HG03571 (cell line): ENCODE measurements at regions not wholly inside any gene's neighbourhood (a gene's known extent, or its start where the extent isn't known, plus 50 kb on each side); places are given as distances from the start of the nearest gene placed in this dataset.

Source experiments
- ATAC-seq: cut with Tn5 transposase; IDR thresholded peaks from one replicate; pipeline ENCODE4 v1.9.1; 2021; ENCODE audit not compliant: unreplicated experiment

DNA sequence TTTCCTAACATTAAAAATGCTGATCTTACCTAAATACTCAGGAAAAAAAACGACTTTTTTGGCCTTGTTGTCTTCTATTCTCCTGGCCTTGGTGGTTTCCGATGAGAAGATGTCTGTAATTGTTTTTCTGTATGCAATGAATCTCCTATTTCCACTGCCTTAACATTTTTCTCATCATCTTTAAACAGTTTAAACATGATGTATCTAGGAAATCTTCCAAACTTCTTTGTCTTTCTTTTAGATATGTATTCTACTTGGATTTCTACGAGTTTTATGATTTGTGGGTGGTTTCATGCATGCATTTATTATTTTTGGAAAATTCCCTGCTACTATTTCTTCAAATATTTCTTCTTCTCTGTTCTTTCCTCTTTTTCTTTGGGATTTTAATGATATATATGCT lies 288.6 kb upstream of the GYPC start:
- no peak for ATAC-seq

DNA sequence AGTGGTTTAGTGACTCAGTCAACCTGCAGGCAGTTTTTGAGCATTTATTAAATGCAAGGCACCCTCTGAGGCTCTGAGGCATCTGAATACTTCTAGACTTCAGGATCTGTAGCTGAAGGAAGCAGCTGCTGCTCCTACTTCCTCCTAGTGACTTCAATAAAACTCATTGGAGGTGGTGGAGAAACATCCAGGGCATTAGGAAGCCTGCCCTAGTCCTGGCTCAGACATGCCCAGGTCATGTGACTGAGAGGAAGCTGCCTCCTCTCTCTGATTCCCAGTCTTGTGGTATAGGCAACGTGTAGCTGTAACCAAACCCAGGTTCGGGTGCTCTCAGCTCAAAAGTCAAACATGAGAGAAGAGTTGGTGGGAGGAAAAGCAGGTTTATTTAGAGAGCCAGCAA lies 287.2 kb upstream of the GYPC start:
- no peak for ATAC-seq

DNA sequence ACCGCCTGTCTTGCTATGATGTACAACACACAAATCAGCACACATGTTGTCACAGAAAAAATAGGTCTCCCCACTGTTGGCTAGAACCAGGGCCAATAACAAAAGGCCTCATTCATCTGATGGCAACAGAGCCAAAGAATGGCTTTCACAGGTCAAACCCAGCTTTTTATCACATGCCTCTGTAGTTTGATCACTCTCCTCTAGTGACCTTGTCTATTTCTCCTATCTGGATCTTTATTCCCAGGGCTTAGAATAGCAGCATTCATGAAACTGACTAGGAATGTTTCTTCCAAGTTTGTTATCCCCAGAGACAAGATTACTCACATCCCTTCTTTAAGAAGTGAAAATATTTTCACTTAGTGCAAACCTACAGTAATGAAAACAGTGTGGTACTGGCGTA lies 285.8 kb upstream of the GYPC start:
- ATAC-seq: no peak

DNA sequence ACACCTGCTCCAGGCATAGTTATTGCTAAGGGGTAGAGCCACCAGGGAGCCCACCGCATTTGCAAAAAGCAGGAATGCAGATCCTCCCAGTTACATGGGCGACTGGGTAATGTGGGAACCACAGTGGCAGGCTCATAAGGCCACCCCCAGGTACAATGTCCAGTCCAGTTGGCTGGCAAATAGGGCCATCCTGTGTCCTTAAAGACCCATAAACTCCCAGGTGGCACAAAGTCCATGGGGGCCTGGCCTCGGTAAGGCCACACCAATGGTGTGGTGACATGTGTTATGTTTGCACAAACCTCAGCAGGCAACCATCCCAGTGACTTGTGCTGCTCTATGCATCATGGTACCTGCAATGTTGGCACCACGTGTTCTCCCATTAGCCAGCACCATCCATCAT lies 283.6 kb upstream of the GYPC start:
- no peak for ATAC-seq

DNA sequence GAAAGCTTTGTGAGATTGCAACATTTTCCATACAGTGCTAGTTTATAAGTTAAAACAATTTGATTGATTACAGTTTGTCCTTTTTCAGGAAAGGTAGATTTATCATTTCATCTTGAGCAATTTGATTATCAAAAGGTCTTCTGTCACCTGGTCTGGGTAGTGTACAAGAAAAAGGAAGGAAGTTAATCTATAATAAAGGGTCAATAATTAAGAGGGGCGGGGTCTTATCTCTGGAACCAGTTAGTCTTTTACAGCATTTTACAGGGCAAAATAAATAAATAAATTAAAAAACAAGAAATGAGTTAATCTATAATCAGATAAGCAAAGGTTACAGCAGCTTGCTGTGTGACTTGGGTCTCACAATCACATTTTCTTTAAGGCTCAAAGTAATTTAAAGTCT lies 277.8 kb upstream of the GYPC start:
- ATAC-seq: no peak

DNA sequence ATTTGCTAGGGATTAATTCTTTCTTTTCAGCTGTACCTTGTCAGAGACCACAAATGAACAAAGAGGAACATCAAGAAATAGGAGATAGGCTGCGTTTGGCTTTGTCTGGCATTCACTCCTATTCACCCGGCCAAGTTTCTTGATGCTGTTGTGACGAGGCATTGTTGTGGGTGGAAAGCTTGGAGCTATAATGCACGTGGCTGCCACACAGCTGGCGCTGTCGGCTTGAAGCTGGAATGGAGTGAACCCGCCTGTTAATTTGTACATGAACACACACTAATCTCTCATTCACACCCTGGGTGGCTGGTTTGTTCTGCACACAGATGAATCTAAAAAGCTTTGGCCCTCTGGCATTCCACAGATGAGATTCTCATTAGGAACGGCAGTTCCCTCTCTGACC lies 274.9 kb upstream of the GYPC start:
- ATAC-seq: no peak

DNA sequence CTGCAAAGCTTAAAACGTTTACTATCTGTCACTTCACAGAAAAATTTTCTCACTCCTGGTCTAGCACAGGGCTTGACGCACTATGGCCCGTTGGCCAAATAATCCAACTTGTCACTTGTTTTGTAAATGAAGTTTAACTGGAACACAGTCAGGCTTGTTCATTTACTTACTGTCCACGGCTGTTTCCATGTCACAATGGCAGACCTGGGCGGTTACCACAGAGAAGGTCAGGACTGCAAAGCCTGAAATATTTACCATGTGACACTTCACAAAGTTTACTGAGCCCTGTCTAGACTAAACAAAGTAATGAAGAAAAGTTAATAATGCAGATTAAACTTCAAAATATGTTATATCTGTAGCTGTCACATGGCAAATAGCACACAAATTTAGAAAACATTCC lies 273.0 kb upstream of the GYPC start:
- no peak for ATAC-seq

DNA sequence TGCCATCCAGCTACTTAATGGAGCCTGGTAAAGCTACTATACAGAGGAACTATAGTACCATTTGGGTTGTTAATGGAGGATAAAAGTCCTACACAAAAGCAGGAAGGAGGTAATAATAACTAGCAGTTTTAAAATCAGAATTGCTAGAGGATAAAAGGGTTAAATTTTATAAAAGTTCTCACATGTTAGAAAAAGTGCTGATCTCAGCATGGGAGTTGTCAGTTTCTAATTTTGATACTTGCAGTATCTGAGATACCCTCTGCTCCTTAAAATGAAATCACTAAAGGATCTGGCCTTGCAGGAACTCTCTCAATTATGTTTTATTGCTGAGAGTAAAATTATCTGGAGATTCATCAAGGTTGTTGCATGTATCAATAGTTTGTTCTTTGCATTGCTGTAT lies 272.2 kb upstream of the GYPC start:
- ATAC-seq: no peak

DNA sequence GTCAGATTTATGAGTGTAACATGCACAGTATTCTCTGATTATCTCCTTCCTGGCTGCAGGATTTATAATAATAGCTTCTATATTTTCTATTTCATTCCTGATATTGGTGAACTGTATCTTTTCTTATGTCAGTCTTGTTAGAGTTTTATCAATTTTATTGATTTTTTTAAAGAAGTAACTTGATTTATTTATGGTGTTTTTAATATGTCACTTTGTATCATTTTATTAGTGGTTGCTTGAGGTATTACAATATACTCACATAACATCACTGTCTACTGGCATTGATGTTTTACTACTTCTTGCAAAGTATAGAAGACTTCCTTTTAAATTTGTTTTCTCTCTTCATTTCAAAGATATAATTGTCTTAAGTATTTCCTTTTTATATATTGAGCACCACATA lies 270.5 kb upstream of the GYPC start:
- ATAC-seq: no peak

DNA sequence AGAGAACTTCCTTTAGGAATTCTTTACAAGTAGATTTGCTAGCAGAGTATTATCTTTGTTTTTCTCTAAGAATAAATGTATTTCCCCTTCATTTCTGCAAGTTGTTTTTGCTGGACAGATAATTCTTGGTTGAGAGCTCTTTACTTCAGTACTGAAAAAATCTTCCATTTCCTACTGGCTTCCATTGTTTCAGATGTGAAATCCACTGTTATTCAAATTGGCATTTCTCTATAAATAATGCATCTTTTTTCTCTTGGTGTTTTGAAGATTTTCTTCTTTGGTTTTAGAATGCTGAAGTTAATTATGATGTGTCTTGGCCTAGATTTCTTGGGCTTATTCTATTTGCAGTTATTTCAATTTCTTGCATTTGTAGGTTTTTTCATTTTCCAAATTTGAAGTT lies 270.0 kb upstream of the GYPC start:
- no peak for ATAC-seq

DNA sequence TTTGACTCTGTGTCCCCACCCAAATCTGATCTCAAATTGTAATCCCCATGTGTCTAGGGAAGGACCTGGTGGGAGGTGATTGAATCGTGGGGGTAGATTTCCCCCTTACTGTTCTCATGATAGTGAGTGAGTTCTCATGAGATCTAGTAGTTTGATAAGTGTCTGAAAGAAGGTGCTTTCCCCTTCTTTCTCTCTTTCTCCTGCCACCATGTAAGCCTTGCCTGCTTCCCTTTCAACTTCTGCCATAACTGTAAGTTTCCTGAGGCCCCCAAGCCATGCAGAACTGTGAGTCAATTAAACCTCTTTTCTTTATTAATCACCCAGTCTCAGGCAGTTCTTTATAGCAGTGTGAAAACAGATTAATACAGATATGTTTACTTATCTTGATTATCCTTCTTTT lies 266.5 kb upstream of the GYPC start:
- no peak for ATAC-seq

DNA sequence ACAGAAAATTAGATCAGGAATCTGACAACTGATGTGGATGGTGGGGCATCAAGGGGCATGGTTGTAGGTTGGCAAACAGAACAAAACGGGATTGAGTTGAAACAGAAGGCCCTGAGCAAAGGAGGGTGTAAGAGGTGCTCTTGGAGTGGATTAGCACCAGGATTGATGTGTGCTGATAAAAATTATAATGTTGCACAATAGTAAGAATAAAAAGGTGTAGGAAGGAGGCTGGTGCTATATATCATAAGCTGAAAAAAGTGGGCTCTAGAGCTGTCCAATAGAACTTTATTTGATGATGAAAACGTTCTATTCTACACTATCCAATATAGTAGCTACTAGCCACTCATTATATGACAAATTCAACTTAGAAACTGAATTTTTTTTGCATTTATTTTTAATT lies 263.1 kb upstream of the GYPC start:
- ATAC-seq: no peak

DNA sequence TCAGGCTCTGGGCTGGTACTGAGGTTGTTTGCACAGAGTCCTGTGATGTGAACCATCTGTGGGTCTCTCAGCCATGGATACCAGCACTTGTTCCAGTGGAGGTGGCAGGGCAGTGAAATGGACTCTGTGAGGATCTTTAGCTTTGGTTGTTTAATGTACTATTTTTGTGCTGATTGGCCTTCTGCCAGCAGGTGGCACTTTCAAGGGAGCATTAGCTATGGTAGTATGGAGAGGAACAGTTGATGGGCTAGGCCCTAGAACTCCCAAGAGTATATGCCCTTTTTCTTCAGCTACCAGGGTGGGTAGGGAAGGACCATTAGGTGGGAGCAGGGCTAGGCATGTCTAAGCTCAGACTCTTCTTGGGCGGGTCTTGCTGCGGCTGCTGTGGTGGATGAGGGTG lies 257.0 kb upstream of the GYPC start:
- ATAC-seq: no peak

DNA sequence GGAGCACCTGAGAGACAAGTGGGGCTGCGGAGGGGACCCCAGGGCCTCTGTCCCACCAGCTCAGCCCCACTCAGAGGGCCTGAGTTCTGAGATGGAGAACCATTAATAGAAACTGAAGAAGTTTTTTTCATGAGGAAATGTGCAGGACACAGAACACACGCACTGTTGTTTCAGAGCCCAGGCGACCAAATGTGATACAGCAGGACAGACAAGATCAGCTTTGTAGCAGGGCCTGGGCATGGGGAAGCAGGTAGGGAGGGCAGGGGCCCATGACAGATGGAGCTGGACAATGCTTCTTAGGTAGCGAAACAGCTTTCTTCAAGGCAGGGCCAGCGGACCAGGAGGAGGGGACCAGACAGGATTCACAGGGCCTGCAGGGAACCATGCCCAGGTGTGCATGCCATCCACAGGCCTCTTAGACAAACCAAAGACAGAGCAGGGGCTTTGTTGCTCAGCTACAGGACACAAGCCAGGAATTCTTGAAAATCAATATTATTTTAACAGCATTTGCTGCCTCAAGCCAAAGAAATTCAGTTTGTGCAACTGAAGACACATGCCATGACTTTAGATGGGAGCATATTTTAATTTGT lies 252.8 kb upstream of the GYPC start:
- no peak for ATAC-seq

DNA sequence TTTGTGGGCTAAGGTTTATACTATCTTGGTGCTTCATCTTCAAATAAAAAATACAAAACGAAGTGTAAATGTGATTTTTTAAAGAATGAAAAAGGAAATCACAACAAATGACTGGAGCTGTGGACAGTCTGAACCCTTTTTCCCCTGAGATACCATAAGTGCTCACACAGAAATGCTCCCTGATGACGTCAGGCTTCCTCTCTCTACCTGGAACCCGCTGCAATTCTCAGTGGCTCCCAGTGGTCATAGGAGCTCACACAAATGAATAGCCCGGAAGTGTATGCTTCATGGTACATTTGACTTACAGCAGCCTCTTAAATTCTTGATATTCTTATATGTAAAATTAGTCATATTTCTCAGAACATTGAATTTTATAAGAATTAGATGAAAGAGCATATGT lies 249.7 kb upstream of the GYPC start:
- no peak for ATAC-seq

DNA sequence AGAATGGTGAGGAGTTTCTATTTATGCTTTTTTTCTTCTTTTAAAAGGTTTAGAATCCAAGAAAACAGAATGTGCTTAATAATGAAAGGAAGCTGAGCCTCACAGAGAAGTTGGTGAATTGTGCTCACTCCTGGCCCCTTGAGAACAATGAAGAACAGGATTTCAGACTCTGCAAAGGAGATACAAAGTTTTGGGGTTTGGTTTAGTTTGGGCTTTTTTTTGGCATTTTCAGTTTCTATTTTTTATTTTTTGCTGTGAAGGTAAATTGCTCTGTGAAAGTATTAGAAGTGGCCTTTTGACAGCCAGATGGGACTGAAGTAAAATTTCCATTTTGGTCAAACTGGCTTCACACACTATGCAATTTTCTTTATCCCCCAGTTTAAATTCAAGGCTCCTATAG lies 247.3 kb upstream of the GYPC start:
- ATAC-seq: no peak

DNA sequence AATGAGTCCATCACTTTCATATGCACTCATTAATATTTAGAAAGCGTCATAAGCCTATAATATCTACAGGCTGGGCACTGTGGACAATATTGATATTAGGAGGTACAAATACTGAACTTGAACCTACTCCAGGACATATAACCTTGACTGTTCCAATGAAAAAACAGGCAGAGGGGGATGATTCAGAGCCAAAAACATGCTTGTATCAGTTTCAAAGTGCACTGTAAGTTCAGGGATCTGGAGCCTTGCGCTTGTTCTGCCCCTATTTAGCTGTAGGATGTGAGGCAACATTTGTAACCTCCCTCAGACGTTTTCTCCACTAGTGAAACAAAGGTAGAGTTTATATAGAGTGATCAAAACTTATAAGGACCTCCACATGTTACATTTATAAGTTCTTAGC lies 246.1 kb upstream of the GYPC start:
- no peak for ATAC-seq

DNA sequence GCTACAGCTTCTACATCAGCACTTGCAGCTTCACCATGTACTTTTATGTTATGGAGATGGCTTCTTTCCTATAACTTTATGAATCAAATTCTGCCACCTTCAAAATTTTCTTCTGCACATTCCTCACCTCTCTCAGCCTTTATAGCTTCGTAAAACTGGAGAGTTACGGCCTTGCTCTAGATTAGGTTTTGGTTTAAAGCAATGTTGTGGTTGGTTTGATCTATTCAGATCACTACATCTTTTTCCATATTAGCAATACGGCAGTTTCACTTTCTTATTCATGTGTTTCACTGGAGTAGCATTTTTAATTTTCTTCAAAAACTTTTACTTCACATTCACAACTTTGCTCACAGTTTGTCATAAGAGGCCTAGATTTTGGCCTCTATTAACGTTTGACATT lies 242.9 kb upstream of the GYPC start:
- ATAC-seq: no peak

DNA sequence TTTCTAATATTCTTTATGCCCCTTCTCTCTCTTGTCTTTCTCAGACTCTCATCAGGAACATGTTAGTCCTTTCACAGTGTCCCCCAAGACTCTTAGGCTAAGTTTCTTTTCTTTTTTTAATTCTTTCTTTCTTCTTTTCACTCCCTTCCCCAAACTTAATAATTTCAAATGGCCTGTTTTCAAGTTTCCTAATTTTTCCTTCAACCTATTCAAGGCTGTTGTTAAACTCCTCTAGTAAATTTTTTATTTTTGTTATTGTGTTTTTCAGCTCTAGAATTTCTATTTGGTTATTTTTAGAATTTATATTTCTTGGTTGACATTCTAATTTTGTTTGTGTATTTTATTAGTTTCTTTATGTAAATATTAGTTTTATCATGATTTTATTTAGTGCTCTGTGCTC lies 236.6 kb upstream of the GYPC start:
- ATAC-seq: no peak

DNA sequence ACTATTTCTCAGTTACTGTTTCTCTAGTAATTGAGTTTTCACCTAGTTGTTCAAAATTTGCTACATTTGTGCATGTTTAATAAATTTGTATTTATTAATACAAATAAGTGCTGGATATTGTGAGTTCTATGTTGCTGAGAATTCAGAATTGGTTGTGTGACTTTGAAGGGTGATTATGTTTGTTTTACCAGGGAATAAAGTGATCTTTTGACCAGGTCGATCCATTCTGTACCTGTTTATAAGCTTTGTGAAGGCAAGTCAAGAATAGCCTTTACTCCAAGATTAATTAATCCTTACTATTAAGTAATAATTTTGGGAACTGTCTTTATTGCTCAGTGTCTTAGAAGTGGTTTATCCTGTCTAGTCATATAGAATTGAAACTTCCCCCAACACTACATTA lies 230.0 kb upstream of the GYPC start:
- no peak for ATAC-seq

DNA sequence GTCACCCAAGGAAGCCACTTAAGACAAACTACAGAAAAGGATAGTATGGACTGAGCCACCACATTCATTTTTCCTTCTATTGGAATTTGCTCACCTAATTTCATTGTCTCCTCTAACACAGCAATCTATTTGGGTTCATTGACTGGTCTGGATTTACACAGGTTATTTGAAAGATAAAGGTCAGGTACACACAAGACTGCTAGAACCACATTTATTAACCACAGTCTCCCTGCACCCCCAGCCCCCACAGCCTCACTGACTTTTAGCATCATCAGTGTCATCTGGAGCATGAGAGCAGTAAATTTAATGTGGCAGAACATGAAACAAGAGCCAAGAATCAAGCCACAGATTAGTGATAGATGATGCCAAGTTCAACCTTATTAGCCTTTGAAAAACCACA lies 226.9 kb upstream of the GYPC start:
- no peak for ATAC-seq

DNA sequence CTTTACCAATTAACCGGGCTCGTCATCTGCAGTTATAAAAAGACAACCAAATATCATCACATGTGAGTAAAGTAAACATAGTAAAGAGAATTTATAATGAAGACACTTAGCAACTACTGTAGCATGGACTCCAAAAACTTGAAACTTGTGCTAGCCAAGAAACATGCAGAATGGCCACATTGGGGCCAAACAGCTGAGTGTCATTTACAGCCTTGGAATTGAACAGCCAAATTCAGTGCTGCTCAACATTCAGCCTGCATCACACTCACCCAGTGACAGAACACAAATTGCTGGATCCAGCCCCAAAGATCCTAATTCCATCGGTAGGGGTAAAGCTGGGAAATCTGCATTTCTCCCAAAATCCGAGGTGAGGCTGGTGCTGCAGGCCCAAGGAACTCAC lies 224.8 kb upstream of the GYPC start:
- no peak for ATAC-seq

DNA sequence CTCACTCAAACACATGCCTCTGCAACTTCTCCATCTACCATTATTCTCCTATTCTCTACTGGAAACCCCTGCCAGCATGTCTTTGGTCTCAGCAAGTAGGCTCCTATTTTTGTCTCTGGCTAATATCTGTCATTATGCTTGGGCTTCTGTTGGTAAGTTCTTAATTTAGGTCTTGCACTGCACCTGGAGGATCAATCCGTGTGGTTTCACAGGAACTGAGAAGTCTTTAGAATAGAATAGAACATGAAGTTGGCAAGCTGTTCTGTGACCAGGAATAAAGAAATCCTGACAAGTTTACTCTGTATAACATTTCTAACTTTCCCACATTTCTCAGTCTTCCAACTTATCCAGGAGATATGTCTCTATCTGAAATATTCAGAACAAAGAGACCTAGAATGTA lies 219.5 kb upstream of the GYPC start:
- no peak for ATAC-seq

DNA sequence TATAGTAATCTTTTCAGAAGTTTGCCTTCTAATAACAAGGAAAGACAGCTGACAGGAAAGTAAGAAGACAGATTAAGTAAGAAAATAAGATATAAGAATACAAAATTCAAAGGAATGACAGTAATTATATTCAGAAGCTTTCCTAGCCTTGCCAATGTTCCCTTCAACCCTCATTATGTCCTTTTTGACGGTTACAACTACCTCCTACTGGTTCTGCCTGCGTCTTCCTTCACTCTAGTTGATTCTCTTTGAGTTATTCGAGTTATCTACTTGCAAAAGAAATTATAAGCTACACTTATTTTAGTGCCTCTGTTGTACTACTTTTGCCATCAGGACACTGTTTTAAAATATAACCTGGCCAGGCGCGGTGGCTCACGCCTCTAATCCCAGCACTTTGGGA lies 218.9 kb upstream of the GYPC start:
- ATAC-seq: no peak
